ELR (cell line): ENCODE measurements at regions not wholly inside any gene's neighbourhood (a gene's known extent, or its start where the extent isn't known, plus 50 kb on each side); places are given as distances from the start of the nearest gene placed in this dataset.

Experiments used
- DNase-seq: peaks from one replicate; pipeline ENCODE4 v3.0.0-alpha.2; 2015; ENCODE audit warnings: low read depth

DNA sequence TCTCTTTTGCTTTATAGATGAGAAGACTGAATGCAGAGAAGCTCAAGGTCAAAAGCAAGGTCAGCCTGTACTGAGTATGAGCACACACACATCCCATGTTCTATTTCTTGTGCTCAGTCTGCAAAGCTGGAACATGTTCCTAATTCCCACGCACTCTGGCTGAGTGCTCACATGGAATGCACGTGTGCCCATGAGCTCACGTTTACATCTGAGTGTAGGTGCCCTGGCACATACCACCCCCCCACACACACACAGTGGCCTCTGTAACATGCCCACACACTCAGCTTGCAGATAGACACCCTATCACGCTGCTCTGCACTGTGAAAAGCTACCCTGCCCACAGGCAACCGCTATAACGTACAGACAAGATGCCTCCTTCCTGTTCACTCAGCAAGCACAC is 700.1 kb downstream of the MED13L start:
- no peak for DNase-seq

DNA sequence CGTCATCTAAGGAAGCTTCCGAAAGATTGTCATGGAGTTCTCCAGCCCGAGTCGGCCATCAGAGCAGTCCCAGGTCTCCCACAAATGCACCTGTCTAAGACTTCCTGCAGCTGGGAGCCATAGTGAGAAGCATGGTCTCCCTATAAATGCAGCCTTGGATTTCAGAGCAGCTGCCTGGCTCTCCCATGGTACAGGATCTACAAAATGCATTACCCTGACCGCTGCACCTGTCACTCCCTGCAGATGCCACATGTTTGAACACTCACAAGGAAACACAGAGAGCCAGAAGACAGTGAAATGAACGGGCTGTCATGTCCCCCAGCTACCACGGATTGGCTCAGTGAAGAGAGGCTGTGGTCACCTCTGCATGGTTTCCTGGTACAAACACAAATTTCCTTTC is 702.7 kb downstream of the MED13L start:
- DNase-seq = no peak

DNA sequence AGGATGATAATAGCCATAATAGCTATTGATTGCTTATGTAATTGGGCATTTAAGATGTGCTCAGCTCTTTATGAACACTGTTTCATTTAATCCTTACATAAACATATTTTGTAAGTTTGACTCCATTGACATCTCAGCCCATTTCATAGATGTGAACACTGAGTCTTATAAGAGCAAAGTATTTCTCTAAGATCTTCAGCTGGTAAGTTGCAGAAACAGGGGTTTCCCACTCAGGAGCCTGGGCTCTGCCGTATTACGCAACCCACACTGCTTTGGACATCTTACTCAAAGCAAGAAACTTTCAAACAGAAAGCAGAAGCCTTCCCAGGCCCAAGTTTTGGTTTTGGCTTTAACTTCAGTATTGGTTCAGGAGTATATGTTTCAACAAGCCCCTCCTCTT is 705.1 kb downstream of the MED13L start:
- no peak for DNase-seq

DNA sequence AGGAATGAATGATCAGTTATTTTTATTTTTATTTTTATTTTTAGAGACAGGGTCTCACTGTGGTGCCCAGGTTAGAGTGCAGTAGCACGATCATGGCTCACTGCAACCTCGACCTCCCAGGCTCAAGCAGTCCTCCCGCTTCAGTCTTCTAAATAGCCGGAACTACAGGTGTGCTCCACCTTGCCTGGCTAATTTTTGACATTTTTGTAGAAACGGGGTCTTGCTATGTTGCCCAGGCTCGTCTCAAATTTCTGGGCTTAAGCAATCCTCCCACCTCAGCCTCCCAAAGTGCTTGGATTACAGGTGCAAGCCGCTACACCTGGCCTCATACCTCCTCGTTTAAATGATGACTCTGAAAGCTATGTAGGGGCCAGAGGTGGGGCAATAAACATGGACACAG is 706.0 kb downstream of the MED13L start:
- no peak for DNase-seq

DNA sequence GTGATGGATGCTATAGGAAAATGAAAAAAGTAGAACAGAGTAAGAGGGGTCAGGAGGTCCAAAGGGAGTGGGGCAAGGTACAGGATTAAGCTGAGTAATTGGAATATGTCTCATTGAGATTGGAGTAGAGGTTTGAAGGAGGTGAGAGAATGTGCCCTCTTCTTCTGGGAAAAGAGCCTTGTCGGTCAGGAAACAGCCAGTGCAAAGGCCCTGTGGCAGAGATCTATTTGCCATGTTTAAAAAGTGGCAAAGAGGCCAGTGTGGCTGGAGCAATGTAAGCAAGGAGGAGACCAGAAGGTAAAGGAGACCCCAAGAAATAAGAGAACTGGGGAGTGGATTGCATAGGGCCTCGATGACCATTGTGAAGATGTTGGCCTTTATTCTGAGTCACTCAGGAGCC is 706.5 kb downstream of the MED13L start:
- no peak for DNase-seq

DNA sequence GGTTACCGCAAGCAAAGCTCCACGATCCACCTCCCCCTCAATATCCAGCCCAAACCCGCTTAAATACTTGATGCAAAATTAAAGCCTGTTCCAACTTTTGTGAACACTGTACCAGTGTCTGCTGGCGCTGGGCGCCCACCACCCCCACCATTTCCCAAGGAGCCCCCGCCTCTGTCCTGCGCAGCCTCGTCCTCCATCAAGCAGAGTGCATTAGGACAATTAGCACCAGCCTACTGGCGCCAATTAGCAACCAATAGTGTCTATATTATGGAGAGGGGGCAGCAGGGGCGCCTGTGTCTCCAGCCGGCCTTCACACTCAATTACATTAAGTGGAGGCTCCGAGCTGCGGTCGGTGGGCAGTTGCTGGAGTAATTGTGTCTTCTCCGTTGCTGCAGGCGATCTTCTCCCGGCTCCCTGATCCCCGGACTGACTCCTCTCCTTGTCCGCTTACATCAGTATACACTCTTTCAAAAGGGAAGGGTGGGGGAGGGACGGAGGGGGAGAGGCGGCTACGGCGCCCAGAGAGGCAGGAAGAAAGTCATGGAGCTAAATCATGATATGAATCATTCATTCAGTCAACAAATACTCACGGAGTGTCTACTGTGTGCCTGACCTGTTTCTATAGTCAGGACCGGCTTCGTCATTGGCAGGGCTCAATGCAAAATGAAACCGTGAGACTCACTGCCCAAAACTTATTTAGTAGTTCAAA is 707.3 kb downstream of the MED13L start:
- DNase-seq = peak; percentile 70

DNA sequence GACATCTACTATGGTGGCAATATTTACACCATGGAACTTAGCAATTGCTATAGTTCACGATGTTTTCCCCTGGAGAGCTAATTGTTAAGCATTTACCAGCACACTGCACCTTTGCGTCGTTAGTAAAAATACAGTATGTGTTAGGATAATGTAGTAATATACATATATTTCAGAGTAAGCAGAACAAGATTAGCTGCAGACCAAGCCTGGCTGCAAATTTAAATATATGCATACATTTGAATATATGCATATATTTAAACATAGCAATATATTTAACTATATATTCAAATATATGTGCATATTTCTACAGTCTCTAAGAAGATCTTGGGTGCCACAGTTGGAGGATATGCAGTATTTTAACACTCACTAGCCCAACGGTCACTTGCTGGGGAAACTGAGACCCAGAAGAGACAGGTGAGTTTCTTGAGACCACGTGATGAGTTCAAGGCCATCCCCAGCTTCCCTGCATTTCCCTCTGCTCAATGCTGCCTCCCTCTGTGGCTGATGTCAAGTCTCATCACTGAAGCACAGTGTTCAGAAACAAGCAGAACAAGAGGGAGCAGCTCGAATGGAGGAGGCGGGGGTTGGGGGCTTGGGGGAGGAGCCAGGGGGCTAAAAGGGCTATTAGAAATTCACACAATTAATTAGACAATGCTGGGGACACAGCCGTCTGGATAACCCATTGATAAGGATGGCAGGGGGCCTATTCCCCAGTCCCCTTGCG is 708.0 kb downstream of the MED13L start:
- DNase-seq = peak; percentile 7

DNA sequence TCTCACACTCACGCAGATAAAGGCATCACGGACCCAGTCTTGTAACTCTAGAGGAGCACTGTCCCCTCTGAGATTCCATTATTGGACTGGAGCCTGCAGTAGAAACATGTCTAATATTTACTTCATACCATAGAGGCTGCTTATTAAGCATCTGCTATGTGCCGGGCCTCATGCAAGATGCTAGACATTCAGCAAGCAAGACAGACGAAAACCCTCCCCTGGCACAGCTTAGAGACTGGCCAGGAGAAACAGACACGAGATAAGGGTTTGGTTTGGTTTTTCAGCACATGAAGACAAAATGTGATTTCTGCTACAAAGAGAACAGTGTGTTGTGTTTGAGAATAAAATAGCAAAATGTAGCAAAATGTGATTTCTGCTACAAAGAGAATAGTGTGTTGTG is 719.2 kb downstream of the MED13L start:
- DNase-seq = no peak

DNA sequence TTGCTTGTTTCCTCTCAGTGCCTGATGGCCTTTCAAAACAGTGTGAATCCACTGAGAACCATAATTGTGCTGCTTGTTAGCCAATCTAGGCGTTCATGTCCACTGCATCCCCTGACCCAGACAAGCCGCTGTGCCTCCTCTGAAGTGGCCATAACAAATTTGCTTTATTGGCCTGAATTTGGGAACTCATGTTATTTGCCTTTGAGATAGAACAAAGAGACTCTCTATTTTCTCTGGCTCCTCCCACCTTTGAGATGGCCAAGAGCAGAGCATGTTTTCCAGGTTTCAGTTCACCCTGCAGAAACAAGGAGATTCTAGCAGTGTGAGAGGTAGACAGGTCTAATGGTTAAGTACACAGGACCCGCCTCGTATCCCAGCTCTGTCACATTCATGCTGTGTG is 723.9 kb downstream of the MED13L start:
- DNase-seq = no peak

DNA sequence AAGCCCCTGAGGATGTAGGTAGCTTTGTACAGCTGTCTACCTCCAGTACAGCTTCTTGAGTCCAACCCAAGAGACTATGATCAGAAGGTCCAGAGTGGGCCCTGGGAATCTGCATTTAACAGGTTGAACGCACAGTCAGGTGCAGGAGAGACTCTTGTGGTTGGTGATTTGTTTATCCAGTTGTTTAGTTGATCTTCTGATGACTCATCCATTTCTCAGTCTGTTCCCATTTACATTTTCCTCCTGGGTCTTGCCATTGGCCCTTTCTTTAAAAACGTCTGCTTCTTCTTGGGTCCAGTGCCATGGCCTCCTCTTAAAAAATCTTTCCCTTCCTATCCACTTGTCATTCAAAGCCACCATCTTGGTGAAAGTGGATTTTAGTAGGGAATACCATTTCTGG is 734.2 kb downstream of the MED13L start:
- peak; percentile 33 for DNase-seq

DNA sequence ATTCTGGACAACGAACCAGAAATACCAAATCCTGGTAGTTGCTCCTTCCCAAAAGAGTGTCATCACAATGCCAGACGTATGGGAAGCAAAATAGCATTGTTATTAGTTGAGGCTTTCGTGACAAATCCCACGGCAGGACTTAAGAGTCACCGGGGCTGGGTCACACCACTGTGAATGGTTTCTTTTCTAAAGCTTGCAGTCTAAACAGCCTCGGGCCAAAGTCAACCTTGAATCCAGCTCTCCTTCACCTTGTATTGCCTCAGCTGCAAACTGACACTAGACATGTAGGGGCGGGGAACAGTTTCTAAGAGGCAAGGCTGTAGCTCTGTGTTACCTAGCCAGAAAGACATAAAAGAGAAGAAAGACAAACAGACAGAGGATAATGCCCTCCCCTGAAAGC is 734.8 kb downstream of the MED13L start:
- peak; percentile 20 for DNase-seq

DNA sequence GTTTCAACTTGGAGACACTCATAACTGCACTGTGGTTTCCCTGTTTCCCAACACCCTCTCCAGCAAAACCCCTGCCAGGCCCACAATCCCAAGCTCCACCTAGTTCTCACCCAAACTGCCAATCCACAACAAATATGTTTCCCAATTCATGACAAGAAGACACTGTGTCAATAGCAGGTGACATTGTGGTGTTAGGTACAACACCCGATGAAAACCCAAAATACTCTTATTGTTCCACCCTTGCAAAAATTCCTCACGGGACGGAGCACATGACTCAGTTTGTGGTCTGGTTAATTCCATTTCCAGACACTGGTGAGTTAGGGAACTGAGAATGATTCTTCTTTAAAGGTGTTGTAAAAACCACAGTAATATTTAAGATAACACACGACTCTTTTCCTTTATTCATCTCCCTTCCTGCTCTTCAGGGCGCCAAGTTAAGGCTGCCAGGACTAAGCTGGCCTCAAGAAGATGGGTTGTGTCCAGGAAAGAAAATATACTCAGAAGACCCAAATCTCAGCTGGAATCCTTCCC is 735.5 kb downstream of the MED13L start:
- DNase-seq = peak; percentile 8

DNA sequence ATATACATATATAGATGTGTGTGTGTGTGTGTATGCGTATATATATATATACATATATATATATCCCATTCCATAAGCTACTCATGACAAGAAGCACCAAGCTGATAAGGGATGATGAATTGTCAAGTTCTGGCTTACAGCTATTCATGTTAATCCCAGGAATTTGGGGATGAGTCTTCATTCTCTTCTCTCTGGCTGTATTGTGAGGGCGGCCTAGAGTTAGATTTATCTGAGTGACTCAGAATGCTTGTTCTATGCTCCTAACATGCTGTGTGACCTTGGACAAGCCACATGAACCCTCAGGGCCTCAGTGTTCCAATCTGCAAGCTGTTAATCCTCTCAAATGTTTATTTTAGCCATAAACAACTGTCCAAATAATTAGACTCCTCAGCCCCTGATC is 749.0 kb downstream of the MED13L start:
- DNase-seq = no peak

DNA sequence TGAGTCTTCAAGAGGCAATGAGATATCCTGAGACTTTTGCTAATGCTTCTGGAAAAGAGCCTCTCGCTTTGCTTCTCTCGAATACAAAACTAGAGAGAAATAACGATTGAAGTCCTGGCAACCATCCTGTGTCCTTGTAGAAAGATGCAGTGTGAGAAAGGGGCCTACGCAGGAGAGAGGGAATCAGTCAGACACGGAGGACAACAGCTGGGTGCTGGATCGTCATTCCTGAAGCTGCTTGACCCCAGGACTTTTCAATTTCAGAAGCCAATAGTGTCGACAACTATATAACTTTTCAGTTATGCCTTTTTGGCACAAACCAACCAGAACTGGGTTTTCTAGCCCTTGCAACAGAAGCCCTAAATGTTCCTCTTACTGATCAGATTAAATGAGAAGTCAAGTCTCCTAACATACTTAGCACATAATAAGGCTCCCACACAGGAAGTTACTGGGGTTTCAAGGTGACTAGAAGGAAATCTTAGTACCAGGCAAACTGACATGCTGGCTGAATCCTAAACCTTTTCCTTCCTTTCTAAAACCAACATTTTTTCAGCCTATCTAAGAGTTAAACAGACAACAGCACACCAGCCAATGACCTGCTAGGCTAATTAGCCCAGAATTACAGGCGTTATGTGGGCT is 755.6 kb downstream of the MED13L start:
- no peak for DNase-seq

DNA sequence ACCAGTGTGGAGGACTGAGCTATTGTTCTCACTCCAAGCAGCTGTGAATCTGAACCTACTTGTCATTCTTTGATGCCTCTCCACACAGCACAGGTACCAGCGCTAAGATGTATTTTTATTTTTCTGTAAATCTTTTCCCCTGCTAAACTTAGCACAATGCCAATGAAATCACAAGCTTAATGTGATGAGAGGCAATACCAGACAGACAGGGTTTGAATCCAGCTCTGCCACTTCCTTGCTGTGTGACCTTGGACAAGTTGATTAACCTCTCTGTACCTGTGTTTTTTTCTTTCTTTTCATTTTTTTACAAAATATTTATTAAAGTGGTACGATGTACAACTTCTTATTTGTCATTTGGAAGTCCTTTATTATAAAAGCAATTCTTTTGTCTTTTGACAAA is 757.6 kb downstream of the MED13L start:
- no peak for DNase-seq

DNA sequence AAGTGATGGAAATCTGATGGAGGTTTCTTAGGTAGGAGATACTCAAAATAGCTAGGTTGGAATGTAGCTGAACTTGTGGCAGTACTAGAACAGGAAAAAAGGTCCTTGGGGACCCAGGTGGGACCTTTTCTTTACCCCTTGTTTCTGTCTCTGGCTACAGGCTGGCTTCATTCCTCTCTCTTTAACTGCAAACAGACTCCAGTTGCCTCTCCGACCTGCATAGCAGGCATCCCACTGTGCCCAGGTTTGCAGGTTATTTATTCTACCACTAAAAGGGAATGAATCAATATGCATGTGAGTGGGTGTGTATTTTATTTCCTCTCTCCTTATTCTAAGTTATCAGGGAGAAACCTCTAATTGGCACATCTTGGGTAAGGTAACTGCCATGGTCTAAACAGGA is 758.1 kb downstream of the MED13L start:
- DNase-seq = no peak

DNA sequence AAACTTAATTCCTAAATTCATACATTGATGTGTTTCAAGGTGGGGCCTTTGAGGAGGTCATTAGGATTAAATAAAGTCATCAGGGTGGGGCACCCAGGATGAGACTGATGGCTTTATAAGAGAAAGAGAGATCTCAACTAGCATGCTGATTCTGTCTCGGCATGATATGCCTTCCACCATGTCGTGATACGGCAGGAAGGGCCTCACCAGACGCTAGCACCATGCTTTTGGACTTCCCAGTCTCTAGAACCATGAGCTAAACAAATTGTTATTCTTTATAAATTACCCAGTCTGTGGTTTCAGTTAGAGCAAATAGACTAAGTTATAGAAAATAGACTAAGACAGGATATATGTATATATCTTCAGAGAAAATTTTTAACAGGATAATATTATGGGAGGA is 759.6 kb downstream of the MED13L start:
- DNase-seq = no peak

DNA sequence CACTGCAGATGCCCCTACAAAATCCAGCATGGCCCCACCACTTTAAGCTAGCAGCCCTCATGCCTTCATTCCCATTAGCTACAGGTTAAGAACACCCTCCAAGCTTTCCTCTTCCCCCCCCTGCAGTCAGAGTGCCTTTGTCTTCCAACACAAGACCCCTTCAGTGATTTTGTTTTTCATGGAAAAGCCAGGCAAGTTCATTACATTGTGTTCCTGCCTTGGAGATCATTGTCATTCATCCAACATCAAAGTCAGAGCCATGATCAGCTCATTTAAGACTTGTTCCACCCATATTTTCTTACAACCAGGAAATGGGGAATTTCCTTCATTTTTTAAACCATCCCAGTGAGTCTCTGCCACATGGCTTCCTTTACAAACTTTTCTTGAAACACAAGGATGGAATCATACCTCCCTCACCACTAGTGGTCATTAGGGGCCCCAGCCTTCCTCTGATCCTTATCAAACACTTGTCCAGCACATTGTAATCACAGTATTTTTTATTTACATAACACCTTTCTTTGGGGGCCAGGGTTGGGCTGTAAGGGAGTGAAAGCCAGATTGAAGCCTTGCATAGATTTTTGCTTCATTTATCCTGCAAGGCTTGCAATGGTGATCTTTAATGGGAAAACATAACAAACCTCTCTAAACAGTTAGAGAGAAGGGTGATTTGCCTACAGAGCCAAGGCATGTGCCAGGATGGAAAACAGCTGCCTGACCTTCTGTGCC is 765.3 kb downstream of the MED13L start:
- DNase-seq = no peak

DNA sequence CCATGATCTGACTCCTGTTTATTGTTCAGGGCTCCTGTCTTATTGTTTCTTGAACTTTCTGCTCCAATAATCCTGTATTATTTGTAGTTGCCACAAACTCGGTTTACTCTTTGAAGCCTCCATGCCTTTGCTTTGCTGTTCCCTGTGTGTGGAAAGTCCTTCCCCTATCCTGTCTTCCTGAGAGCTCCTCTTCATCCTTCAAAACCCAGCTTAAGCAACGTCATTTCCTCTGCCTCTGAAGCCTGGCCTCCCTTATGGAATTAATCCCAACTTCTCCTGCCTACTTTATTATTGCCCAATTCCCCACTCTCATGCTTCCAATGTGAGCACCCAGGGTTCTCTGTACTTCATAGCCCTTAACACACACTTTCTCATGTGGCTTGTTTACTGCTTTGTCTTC is 766.2 kb downstream of the MED13L start:
- DNase-seq = no peak

DNA sequence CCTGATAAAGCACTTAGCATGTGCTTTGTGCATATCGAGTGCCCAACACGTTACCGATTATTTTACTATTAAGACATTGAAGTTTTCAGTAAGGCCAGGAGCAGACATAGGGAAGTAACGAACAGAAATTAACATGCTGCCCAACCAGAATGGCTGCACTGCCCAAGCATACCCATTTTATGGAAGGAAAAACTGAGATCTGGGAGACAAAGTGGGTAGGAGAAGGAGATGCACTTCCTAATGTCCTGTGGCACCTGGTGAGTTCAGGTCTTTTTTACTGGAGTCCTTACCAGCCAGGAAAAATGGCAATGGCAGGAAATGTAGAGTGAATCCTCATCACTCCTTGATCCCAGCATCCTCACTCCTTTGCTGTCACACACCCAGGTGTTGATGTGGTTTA is 768.5 kb downstream of the MED13L start:
- no peak for DNase-seq

DNA sequence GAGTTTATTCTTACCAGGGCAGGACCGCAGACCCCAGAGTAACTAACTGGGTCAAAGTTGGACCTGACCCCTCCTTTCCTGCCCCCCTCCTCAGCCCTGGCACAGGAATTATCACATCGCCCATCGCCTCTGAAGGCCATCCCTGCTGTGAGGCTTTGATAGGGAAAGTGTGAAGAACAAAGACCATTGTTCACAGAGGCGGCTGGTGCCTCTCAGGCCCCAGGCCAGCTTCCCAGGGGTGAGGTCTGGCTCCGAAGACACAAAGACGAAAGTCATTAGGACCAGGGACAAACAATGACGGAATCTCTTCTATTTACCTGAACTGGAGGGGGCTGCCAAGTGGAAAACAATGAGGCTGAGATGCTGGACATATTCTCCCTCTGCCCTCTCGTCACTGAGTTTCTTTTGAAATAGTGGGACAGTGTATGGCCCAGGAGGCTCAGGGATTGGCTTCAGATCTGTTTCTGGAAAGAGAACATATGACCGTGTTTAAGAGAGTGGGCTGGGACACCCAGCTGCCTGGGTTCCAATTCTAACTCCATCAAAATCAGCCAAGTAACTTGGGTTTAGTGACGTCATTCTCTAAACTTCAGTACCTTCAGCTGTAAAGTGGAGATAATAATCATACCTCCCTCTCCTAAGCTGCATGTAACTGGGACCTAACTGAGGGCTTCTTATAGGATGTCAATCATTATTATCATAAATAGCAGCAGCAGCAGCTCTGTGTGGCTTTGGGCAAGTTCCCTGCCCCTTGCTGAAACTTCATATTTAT is 769.4 kb downstream of the MED13L start:
- DNase-seq = no peak

DNA sequence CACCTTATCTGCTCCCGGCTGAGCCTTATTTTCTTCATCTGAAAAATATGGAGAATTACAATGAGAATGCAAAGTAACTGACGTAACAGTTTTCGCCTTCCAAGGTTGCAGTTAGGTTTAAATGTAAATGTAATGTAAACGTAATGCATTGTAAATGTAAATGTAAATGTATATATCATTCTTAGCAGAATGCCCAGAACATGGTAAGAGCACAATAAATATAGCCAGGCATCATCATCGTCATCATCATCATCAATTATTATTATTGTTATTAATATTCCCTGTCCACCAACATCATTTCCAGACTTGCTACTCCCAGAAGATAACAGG is 770.0 kb downstream of the MED13L start:
- DNase-seq = no peak
